Activated CD4-positive, alpha-beta T cell treated with anti-CD3 and anti-CD28 coated beads, Interleukin-2, amount 50 U/mL, for 16 hours (primary cell): ENCODE measurements at regions not wholly inside any gene's neighbourhood (a gene's known extent, or its start where the extent isn't known, plus 50 kb on each side); places are given as distances from the start of the nearest gene placed in this dataset.
"Not testable (repeated sequence)": the region's sequence is repeated elsewhere in the genome, so short reads cannot be mapped to it uniquely, and the experiment has no call there.

ENCODE experiments used
- DNase-seq: peaks from one replicate; pipeline ENCODE4 v3.0.0-alpha.2; 2020

- no peak for DNase-seq
Observed at GRCh38 chr4:27381815-27382214, 521.2 kb downstream of the STIM2 start.

GRCh38 chr4:27387711-27388110 lies 527.1 kb downstream of the STIM2 start:
- DNase-seq: no peak

GRCh38 chr4:27397886-27398285 lies 537.2 kb downstream of the STIM2 start:
- no peak for DNase-seq

GRCh38 chr4:27398631-27399310 lies 538.1 kb downstream of the STIM2 start:
- DNase-seq: no peak

- no peak for DNase-seq
Observed at GRCh38 chr4:27407616-27408015, 547.0 kb downstream of the STIM2 start.

- no peak for DNase-seq
Observed at GRCh38 chr4:27412613-27413012, 552.0 kb downstream of the STIM2 start.

- no peak for DNase-seq
Observed at GRCh38 chr4:27414887-27415731, 554.5 kb downstream of the STIM2 start.

- DNase-seq: no peak
Observed at GRCh38 chr4:27428661-27429060, 568.0 kb downstream of the STIM2 start.

GRCh38 chr4:27429364-27429871 lies 568.8 kb downstream of the STIM2 start:
- no peak for DNase-seq

- no peak for DNase-seq
Observed at GRCh38 chr4:27442146-27442545, 581.5 kb downstream of the STIM2 start.

GRCh38 chr4:27442661-27443060 lies 582.0 kb downstream of the STIM2 start:
- not testable (repeated sequence) for DNase-seq

- DNase-seq: no peak
Observed at GRCh38 chr4:27463816-27464215, 603.2 kb downstream of the STIM2 start.

- DNase-seq: no peak
Observed at GRCh38 chr4:27467351-27467750, 606.7 kb downstream of the STIM2 start.

- DNase-seq: no peak
Observed at GRCh38 chr4:27472364-27472763, 611.7 kb downstream of the STIM2 start.

- DNase-seq: no peak
Observed at GRCh38 chr4:27474691-27475090, 614.0 kb downstream of the STIM2 start.

- DNase-seq: no peak
Observed at GRCh38 chr4:27484216-27484615, 623.6 kb downstream of the STIM2 start.

GRCh38 chr4:27490315-27490714 lies 629.7 kb downstream of the STIM2 start:
- no peak for DNase-seq

- no peak for DNase-seq
Observed at GRCh38 chr4:27490766-27491165, 630.1 kb downstream of the STIM2 start.

- no peak for DNase-seq
Observed at GRCh38 chr4:27506401-27506800, 645.8 kb downstream of the STIM2 start.

GRCh38 chr4:27514711-27515110 lies 654.1 kb downstream of the STIM2 start:
- DNase-seq: no peak

- no peak for DNase-seq
Observed at GRCh38 chr4:27515140-27515539, 654.5 kb downstream of the STIM2 start.

GRCh38 chr4:27518876-27519275 lies 658.2 kb downstream of the STIM2 start:
- DNase-seq: no peak

- DNase-seq: no peak
Observed at GRCh38 chr4:27524224-27524623, 663.6 kb downstream of the STIM2 start.

GRCh38 chr4:27534488-27534887 lies 673.8 kb downstream of the STIM2 start:
- no peak for DNase-seq
